Inflammatory macrophage treated with lipopolysaccharide for 4 hours (primary cell): ENCODE measurements at regions not wholly inside any gene's neighbourhood (a gene's known extent, or its start where the extent isn't known, plus 50 kb on each side); places are given as distances from the start of the nearest gene placed in this dataset.
"Not testable (repeated sequence)": the region's sequence is repeated elsewhere in the genome, so short reads cannot be mapped to it uniquely, and the experiment has no call there.

Source experiments
- DNase-seq: peaks from one replicate; pipeline ENCODE4 v3.0.0-alpha.2; 2020

DNA sequence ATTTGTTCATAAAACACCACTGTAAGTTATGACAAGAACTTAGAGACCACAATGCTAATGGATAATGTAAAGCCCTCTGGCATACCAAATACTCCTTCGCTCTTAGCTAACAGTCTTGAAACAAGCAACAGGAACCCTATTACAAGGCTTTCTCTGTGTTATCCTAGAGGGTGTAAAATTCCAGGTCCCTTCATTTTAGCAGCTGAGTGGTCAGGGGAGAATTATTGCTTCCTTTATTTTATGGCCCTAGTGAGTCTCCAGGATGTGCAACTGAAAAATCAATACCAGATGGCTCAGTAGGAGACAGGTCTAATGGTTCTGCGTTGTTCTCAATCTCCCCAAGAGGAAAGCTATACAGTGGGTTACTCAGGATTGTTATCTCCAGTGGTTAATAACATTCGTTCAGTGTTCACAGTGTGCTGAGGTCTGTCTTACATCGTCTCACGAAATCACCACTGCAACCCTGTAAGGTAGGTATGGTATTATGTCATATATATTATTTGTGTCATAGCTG is 172.7 kb upstream of the CNOT2 start:
- no peak for DNase-seq

DNA sequence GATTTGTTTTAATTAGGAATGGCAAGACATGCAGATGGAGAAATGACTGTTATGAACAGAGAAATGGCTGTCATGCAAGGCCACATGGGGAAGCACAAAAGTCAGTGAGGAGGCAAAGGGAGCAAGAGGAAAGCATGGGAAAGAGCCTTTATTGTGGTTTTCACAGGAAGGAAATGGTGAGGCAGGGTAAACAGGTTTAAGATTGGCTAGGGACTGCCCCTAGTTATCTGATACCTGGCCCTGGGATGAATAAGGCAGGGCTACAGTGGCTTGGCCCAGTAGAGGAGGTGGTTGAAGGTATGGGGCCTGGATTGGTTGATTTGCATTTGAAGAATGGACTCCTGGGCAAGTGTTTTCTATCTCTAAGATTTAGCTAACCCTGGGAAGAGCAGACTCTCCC is 168.7 kb upstream of the CNOT2 start:
- no peak for DNase-seq

DNA sequence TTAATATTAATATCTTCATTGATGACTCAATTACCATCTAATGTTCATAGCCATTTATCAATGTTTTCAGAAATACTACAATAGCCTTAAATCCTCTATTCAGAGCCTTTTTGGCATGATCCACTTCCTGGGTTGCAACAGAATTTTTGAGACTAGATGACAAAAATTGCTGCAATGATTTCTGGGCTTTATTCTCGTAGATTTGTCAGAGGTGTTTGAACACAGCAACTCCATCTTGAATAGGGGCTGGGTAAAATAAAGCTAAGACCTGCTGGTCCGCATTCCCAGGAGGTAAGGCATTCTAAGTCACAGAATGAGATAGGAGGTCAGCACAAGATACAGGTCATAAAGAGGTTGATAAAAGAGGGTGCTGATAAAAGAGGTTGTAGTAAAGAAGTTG is 165.8 kb upstream of the CNOT2 start:
- no peak for DNase-seq

DNA sequence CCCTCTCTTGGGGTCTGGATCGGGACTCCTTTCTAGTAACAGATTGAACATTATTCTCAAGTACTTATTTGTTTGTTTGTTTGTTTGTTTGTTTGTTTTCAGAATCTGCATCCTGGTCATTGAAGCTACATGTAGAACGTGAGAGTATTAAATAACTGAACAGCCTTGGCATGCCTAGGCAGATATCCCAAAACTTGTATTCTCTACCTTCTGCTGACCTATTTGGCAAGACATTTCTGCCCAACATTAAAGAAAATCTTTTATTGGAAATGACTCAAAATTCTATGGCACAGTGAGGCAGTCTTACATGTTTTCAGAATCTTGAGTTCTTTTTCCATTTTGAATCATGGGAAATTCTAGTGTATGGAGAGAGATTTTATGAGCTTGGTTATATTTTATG is 165.1 kb upstream of the CNOT2 start:
- no peak for DNase-seq

DNA sequence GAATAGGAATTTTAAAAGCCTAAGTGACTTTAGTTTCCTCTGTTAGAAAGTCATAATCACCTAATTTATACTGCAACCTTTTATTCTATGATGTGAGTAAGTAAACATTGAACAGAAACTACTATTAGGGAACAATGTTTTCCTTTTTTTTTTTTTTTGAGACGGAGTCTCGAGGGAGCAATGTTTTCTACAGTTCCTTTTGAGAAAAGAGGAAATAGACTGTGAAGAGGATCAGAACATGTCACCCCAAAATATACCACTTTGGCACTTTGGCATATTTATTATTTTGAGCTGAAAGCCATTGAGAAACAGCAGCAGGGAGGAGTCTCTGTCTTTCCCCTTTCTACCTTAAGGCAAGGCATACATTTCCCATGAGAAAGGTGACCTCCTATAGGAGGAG is 162.7 kb upstream of the CNOT2 start:
- peak; percentile 33 for DNase-seq

DNA sequence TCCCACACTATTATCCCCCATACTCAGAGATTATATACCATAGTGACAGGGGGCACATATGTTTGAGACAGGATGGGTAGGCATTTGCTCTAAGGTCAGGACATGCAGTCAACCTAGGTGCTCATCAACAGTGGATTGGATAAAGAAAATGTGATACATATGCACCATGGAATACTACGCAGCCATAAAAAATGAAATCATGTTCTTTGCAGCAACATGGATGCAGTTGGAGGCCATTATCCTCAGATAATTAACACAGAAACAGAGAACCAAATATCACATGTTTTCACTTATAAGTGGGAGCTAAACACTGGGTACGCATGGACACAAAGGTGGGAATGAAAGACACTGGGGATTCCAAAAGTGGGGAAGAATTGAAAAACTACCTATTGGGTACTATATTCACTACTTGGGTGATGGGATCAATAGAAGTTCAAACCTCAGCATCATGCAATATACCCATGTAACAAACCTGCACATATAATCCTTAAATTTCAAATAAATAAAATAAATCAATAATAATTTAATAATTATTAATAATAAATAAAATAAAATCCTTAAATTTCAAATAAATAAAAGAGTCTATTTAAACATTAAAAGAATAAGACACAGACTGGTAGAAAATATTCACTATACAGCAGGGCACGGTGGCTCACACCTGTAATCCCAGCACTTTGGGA is 160.1 kb upstream of the CNOT2 start:
- no peak for DNase-seq

DNA sequence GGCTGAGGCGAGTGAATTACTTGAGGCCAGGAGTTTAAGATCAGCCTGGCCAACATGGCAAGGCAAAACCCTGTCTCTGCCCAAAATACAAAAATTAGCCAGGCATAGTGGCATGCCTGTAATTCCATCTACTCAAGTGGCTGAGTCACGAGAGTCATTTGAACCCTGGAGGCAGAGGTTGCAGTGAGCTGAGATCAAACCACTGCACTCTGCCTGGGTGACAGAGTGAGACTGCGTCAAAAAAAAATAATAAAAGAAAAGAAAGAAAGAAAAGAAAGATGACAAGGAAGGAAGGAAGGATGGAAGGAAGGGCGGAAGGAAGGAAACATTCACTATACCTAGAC is 159.6 kb upstream of the CNOT2 start:
- no peak for DNase-seq

DNA sequence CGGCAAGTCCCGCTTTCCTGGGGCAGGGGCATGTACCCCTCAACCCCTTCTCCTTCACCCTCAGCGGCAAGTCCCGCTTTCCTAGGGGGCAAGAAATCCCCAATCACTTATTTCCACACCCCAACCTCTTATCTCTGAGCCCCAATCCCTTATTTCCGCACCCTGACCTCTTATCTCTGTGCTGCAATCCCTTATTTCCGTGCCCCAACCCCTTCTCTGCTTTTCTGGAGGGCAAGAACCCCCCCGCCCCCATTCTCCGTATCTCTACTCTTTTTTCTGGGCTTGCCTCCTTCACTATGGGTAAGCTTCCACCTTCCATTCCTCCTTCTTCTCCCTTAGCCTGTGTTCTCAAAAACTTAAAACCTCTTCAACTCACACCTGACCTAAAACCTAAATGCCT is 156.9 kb upstream of the CNOT2 start:
- not testable (repeated sequence) for DNase-seq

DNA sequence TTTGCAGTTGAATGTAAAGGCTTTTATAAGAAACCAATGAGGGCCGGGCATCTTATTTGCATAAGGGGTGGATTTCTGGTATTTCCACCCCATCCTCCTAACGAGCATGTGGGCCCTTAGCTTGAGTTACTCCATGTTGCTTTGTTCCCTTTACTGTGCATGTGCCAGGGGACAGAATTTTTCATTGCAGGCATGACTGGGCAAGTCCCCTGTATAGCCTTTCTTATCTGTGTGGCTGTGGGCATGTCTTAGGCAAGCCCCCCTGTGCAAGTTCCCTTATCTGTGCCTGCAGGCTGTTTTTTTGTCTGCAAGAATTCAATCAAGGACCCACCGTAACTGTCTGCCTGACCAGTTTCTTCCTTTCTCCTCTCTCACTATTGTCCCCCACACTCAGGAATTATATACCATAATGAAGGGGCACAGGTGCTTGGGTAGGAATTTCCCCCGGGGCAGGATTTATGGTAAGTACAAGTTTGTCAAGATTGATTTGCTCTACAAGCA is 152.2 kb upstream of the CNOT2 start:
- no peak for DNase-seq

DNA sequence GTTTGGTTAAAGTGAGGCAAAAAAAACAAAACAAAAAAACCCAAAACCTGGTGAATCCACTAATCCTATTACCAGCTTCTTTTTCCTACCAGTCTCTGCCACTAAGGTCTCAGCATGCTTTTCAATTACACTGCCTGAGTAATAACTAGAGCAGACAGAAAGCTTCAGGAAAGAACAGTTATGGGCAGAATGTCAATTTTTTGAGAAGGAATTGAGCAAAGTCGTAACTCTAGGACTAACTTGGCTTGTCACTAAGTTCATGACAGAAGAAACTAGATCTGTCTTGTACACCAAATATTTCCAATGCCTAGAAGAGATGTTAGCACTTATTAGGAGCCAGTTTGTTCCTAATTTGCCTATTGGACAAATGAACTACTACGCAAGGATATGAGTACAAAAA is 148.8 kb upstream of the CNOT2 start:
- DNase-seq = no peak

DNA sequence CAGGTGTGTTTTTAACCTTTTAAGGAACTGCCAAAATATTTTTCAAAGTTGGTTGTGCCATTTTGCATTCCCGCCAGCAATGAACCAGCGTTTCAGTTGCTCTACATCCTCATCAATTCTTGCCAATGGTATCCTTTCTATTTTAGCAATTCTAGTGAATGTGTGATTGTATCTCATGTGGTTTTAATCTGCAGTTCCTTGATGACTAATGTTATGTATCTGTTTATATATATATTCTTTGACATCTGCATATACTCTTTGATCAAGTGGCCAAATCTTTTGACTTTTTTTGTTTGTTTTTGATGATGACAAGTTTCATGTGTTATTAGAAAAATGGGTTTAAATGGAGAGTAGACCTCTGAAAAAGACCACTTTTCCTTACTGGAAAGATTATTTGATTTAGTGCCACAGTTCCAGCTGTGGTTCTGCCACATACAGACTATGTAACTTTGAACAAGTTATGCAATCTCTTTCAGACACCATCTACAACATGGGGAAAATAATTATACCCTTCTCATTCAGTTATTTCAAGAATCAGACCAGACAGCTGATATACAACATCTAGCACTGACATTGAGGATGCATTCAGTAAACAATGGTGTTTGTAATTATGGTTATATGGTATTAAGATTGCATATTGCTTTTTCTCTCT is 146.3 kb upstream of the CNOT2 start:
- DNase-seq = no peak

DNA sequence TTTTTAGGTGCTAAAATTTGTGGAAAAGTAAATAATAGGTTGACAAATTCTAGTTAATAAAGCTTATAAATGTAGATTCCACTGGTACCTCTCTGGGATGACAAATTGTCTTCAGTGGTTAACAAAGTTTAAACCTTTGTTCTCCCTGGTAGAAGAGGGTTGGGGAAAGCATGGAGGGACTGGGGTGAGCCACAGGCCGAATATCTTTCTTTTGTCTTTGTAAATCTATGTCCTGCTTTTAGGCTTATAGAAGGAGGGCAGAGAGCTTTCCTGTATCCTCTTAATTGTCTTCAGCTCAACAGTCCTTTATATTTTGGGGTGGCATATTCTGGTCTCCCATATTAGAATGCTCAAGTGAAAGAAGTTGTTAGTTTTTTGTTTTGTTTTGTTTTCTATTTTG is 142.2 kb upstream of the CNOT2 start:
- no peak for DNase-seq

DNA sequence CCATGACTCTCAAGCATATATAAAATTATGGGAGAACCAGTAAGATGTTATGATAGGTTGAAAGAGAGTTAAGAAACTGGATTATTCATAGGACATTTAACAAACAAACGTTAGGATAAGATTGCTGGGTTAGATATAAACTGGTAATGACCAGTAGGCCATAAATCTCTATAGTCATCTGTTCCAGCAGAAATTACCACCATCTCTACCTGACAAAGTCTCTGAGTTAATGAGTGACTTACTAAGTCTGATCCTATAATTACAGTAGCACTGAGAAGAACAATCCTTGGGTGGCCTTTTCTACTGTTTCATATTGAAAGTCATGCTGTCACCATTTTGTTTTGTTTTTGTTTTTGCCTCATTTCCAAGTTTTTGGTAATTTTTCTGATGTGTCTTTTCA is 136.9 kb upstream of the CNOT2 start:
- no peak for DNase-seq

DNA sequence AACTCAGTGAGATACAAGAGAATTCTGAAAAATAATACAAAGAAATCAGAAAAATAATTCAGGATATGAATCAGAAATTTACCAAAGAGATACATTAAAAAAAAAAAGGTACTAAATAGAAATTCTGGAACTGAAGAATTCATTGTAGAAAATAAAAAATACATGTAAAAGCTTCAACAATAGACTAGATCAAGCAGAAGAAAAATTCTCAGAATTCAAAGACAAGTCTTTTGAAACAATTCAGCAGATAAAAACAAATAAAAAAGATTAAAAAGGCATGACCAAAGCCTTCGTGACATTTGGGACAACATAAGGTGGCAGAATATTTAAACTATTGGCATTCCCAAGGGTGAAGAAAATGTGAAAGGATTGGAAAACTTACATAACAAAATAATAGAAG is 133.1 kb upstream of the CNOT2 start:
- DNase-seq = no peak

DNA sequence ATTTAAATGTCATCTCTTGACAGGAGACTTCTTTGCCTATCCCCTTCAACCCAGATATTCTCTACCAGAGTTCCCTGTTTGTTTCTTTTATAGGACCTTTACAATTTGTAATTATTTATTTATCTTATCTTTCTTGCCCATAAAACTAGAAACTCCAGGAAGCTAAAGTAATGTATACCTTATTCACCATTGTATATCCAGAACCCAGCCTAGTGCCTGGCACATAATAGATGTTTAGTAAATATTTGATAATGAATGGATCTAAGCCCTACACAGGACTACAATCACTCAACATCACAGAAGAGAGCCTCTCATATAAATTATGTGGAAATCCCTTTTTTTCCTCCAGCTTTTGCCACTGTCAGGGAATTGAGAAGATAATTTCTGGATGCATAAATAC is 125.6 kb upstream of the CNOT2 start:
- DNase-seq = no peak

DNA sequence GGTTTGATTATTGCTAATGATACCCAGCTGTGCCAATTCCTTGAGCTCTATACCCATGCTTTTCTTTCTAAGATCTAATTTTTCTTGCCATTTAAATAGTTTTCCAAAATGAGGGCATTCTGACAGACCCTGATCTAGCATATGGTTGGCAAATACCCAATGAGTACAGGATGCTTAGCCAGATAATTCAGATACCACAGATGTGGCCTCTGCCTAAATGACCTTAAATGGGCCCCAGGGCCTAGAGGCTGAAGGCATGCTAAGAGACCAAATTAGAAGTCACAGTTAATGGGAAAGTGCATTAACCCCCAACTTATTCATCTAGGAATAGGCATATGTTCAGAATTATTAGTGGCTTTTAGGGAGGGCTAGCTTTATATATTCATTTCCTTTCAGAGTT is 122.3 kb upstream of the CNOT2 start:
- DNase-seq = no peak

DNA sequence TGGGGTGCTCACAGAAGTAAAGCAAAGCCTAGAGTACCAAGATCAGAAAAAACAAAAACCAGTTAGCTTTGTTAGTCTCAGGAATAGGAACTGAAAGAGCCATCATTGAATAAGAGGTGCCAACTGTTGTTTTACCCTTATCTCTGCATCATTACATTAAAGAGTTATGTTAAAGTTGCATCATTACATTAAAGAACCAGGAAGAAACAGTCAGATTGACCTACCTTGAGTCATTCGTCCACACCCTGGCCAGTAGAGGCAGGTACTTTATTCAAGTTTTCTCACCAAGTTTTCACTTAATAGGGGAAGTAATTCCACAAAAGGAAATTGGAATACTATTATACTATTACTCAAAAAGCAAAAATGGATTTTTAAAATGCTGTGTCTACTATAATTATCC is 121.7 kb upstream of the CNOT2 start:
- DNase-seq = no peak

DNA sequence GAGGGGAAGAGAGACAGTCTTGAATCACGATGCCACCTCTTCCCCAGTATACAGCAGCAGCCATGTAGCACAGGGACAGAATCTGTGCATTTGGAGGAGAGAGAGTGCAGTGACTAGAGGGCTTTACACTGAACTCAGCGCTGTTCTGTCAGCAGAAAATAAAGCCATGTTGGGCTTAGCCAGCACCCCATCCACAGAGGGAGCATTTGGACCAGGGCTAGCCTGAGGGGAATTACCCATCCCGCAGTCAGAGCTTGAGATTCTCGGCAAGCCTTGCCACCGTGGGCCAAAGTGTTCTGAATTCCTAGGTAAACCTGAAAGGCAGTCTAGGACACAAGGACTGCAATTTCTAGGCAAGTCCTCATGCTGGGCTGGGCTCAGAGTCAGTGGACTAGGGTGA is 120.4 kb upstream of the CNOT2 start:
- no peak for DNase-seq

DNA sequence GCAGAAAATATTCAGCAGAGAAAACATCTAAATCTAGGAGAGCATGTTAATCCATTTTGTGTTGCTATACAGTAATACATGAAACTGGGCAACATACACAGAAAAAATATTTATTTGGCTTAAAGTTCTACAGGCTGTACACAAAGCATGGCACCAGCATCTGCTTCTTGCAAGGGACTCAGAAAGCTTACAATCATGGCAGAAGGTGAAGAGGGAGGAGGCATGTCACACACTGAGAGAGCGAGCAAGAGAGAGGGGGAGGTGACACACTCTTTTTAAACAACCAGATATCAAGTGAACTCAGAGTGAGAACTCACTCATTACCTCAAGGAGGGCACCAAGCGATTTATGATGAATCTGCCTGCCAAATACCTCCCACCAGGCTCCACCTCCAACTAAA is 94.2 kb upstream of the CNOT2 start:
- no peak for DNase-seq

DNA sequence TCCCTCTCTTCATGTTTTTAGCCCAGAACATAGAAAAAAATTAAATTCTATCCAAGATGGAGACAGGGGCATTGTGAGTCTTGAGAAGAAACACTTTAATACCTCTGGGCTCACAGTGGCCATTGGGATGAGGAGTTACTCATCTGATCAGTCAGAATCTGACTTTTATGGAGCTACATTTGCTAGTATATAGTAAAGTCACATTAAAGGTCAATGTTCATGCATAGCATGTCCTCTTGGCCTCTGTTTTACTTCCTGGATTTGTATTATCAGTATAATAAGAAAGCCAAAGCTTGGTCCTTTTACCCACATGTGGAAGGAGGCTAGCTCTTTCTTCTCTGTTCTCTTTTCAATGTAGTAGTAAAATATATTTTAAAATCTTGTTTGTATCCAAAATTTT is 93.6 kb upstream of the CNOT2 start:
- no peak for DNase-seq

DNA sequence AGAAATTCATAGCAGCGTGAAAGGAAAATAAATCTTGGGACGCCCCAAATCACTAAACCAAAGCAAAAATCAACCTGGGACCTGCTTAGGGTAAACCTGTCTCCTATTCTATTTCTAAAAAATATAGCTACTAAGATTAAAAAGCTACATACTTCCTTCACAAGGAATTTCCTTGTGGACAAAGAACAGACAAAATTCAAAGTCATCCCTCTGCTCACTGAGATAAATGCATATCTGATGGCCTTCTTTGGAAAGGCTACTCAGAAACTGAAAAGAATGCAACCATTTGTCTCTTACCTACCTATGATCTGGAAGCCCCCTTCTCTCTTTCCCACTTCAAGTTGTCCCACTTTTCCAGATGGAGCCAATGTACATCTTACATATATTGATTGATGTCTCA is 93.0 kb upstream of the CNOT2 start:
- DNase-seq = no peak

DNA sequence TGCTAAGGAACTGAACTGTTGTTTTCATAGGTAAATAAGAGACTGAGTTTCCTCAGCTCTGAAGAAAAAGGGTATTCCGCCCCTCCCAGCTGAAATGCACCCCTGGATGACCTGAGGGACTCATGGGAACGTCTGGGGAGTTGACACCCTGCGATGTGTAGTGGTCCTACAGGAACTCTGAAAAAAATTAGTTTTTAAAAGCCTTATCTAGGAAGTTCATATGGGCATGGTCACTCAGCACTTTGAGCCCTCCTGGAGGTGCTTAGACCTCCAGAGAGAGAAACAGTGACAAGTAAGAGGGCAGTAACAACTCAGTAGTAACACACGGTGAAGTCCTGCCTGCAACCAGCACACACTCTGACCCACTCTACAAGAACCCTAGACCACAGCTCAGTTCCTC is 91.2 kb upstream of the CNOT2 start:
- no peak for DNase-seq

DNA sequence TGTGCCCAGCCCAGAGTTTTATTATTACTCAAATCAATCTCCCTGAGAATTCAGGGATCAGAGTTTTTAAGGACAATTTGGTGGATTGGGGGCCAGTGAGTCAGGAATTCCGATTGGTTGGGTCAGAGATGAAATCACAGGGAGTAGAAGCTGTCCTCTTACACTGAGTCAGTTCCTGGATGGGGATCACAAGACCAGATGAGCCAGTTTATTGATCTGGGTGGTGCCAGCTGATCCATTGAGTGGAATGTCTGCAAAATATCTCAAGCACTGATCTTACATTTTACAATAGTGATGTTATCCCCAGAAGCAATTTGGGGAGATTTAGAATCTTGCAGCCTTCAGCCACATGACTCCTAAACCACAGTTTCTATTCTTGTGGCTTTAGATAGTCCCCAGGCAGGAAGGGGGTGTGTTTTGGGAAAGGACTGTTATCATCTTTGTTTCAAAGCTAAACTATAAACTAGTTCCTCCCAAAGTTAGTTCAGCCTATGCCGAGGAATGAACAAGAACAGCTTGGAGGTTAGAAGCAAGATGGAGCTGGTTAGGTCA is 89.1 kb upstream of the CNOT2 start:
- DNase-seq = no peak

DNA sequence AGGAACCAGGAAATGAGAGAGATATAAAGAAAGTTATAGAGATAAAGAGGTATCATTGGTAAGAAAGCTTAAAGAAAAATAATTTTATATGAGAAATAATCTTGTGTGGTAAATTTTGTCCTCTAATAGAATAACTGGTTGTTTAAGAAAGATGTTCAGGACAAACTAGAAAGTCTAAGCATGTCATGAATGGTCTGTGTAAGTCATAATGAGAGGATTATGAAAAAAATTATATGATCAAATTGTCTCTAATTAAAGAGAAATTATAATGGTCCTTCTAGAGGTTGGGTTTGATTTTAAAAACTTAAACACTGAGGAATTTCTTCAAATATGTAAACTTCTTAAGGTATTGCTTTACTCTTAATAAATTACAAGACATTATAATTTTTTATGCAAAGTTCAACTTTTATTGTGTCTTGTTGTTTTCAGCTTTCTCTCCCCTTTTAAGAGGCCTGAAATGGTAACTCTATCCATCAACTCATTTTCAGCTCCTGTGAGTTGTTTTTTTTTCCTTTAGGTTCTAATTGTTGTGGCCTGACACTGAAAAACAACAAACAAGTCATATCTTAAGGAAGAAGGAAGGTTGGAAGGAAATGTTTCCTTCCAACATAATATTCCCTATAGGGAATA is 88.2 kb upstream of the CNOT2 start:
- no peak for DNase-seq
